ENCODE measurements at regions not wholly inside any gene's neighbourhood (a gene's known extent, or its start where the extent isn't known, plus 50 kb on each side); places are given as distances from the start of the nearest gene placed in this dataset.

DNA sequence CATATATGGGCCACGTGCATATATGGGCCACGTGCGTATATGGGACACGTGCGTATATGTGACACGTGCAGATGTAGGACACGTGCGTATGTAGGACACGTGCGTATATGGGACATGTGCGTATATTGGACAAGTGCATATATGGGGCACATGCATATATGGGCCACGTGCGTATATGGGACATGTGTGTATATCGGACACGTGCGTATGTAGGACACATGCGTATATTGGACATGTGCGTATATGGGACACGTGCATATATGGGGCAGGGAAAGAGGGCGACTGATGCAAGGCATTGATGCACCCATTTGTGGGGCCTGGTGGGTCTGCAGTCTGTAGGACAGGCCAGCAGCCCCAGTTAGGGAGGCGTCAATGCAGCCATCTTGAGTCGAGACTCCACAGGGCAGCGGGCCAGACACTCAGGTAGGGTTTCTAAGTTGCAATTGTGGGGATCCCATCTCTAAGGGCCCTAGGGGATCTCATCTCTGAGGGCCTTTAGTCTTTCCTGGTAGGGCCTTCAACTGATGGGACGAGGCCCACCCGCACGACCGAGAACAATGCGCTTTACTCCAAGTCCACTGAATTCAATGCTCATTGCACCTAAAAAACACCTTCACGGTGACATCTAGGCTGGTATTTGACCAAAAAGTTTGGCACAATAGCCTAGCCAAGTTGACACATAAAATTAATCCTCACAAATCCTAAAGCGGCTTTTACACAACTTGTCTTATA is 92.3 kb upstream of the ZNF516 start:
- TF ChIP-seq, protein P1, sequence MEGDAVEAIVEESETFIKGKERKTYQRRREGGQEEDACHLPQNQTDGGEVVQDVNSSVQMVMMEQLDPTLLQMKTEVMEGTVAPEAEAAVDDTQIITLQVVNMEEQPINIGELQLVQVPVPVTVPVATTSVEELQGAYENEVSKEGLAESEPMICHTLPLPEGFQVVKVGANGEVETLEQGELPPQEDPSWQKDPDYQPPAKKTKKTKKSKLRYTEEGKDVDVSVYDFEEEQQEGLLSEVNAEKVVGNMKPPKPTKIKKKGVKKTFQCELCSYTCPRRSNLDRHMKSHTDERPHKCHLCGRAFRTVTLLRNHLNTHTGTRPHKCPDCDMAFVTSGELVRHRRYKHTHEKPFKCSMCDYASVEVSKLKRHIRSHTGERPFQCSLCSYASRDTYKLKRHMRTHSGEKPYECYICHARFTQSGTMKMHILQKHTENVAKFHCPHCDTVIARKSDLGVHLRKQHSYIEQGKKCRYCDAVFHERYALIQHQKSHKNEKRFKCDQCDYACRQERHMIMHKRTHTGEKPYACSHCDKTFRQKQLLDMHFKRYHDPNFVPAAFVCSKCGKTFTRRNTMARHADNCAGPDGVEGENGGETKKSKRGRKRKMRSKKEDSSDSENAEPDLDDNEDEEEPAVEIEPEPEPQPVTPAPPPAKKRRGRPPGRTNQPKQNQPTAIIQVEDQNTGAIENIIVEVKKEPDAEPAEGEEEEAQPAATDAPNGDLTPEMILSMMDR (conservative IDR thresholded peaks at IDR 0.05 in 1 of 2, IDR thresholded peaks at IDR 0.05 in 1 of 2; ENCODE audit: low read depth in 1 of 2, low read length in 2 of 2): no peak
- no peak for TF ChIP-seq EZH2 (IDR thresholded peaks at IDR 0.05; ENCODE audit: low read length, missing control alignments)

Measured in fibroblast of lung (primary cell).